ENCODE measurements at regions not wholly inside any gene's neighbourhood (a gene's known extent, or its start where the extent isn't known, plus 50 kb on each side); places are given as distances from the start of the nearest gene placed in this dataset.
A peak's percentile ranks its signal among the peaks of the same experiment; 100 is the strongest.

- no peak for DNase-seq (ENCODE audit: low spot score)
Observed at GRCh38 chr7:32428546-32428945, 61.6 kb downstream of the LSM5 start.

- peak; percentile 78 for DNase-seq (ENCODE audit: low spot score)
Observed at GRCh38 chr7:32427769-32428291, 62.4 kb downstream of the LSM5 start.

- no peak for DNase-seq (ENCODE audit: low spot score)
Observed at GRCh38 chr7:32416846-32417245, 73.3 kb downstream of the LSM5 start.

- no peak for DNase-seq (ENCODE audit: low spot score)
Observed at GRCh38 chr7:32415936-32416335, 74.2 kb downstream of the LSM5 start.

- no peak for DNase-seq (ENCODE audit: low spot score)
Observed at GRCh38 chr7:32415519-32415918, 74.7 kb downstream of the LSM5 start.

GRCh38 chr7:32412471-32412870 lies 77.7 kb downstream of the LSM5 start:
- no peak for DNase-seq (ENCODE audit: low spot score)

GRCh38 chr7:32410545-32410944 lies 79.6 kb downstream of the LSM5 start:
- no peak for DNase-seq (ENCODE audit: low spot score)

- no peak for DNase-seq (ENCODE audit: low spot score)
Observed at GRCh38 chr7:32406386-32406785, 83.8 kb downstream of the LSM5 start.

GRCh38 chr7:32403463-32404229 lies 86.5 kb downstream of the LSM5 start:
- DNase-seq (ENCODE audit: low spot score), result no peak

GRCh38 chr7:32400676-32401075 lies 89.5 kb downstream of the LSM5 start:
- no peak for DNase-seq (ENCODE audit: low spot score)

- no peak for DNase-seq (ENCODE audit: low spot score)
Observed at GRCh38 chr7:32399311-32399710, 90.9 kb downstream of the LSM5 start.

- DNase-seq (ENCODE audit: low spot score), result no peak
Observed at GRCh38 chr7:32395168-32395567, 95.0 kb downstream of the LSM5 start.

GRCh38 chr7:32393861-32394260 lies 96.3 kb downstream of the LSM5 start:
- no peak for DNase-seq (ENCODE audit: low spot score)

- DNase-seq (ENCODE audit: low spot score), result no peak
Observed at GRCh38 chr7:32390210-32390609, 100.0 kb downstream of the LSM5 start.

GRCh38 chr7:32385316-32385956 lies 104.7 kb downstream of the LSM5 start:
- DNase-seq (ENCODE audit: low spot score), result no peak

- DNase-seq (ENCODE audit: low spot score), result no peak
Observed at GRCh38 chr7:32381024-32381601, 109.1 kb downstream of the LSM5 start.

GRCh38 chr7:32379510-32380112 lies 110.6 kb downstream of the LSM5 start:
- no peak for DNase-seq (ENCODE audit: low spot score)

GRCh38 chr7:32378988-32379387 lies 111.2 kb downstream of the LSM5 start:
- DNase-seq (ENCODE audit: low spot score), result no peak

- DNase-seq (ENCODE audit: low spot score), result no peak
Observed at GRCh38 chr7:32364581-32364980, 125.6 kb downstream of the LSM5 start.

GRCh38 chr7:32360127-32360526 lies 130.1 kb downstream of the LSM5 start:
- DNase-seq (ENCODE audit: low spot score), result no peak

- DNase-seq (ENCODE audit: low spot score), result no peak
Observed at GRCh38 chr7:32357535-32358277, 132.5 kb downstream of the LSM5 start.

GRCh38 chr7:32347244-32347828 lies 142.8 kb downstream of the LSM5 start:
- DNase-seq (ENCODE audit: low spot score), result peak; percentile 29
